Heart right ventricle (tissue), 16 donors: ENCODE measurements at regions not wholly inside any gene's neighbourhood (a gene's known extent, or its start where the extent isn't known, plus 50 kb on each side); places are given as distances from the start of the nearest gene placed in this dataset.

Source experiments
- ATAC-seq, 8 donors: fragments of 200-7000 bp; cut with Tn5 transposase; one replicate each; pipeline ENCODE4 v1.9.1; 2020; ENCODE audit warnings: mild to moderate bottlenecking in 8 of 8, moderate library complexity in 8 of 8, moderate number of reproducible peaks in 1 of 8
- DNase-seq, 2 donors: peaks; one replicate each; pipeline ENCODE4 v3.0.0-alpha.2; 2020
- H3K27ac ChIP-seq, 10 donors: fragments of 200-600 bp; sonication (generic) in 2 of 10; one replicate each; pipeline versions ENCODE4 v1.5.0 to v1.8.0; 2020 to 2022; ENCODE audit warnings: mild to moderate bottlenecking in 3 of 10
- H3K27me3 ChIP-seq, 7 donors: fragments of 200-600 bp; one replicate each; pipeline ENCODE4 v1.8.0; 2021 to 2022; ENCODE audit warnings: mild to moderate bottlenecking in 2 of 7
- H3K36me3 ChIP-seq, 9 donors: fragments of 200-600 bp; sonication (generic) in 1 of 9; one replicate each; pipeline versions ENCODE4 v1.5.0 to v1.8.0; 2020 to 2022; ENCODE audit warnings: mild to moderate bottlenecking in 2 of 9
- H3K4me1 ChIP-seq, 9 donors: fragments of 200-600 bp; sonication (generic) in 1 of 9; one replicate each; pipeline versions ENCODE4 v1.5.0 to v1.8.0; 2020 to 2022; ENCODE audit warnings: mild to moderate bottlenecking in 4 of 9
- H3K4me3 ChIP-seq, 10 donors: fragments of 200-600 bp; sonication (generic) in 2 of 10; one replicate each; pipeline versions ENCODE4 v1.5.0 to v1.8.0; 2020 to 2022; ENCODE audit warnings: mild to moderate bottlenecking in 7 of 10, moderate library complexity in 2 of 10
- H3K9me3 ChIP-seq, 11 donors: fragments of 200-600 bp in 10 of 11; sonication (generic) in 2 of 11; one replicate each; pipeline versions ENCODE4 v1.5.0 to v1.8.0; 2013 to 2022; ENCODE audit warnings: mild to moderate bottlenecking in 2 of 11, control low read depth in 1 of 11, moderate library complexity in 1 of 11
- CTCF ChIP-seq, 9 donors: fragments of 200-600 bp; sonication (generic) in 2 of 9; IDR thresholded peaks; one replicate each; pipeline versions ENCODE4 v1.5.0 to v1.8.0; 2021 to 2022; ENCODE audit warnings: antibody characterized with exemption in 9 of 9, mild to moderate bottlenecking in 5 of 9, moderate library complexity in 1 of 9
- WGBS, 2 donors: extraction: QIAGEN DNeasy Blood & Tissue Kit; methylation state at CpG; one replicate each; pipeline ENCODE4 v1.1.7; 2013; ENCODE audit warnings: inconsistent platforms in 1 of 2; 5-methylcytosine and 5-hydroxymethylcytosine counted together
- intact Hi-C, 10 donors: fragments of 100-400 bp; cut with DNase I; formaldehyde crosslinking; loops; one replicate each; pipeline versions ENCODE4 v1.11.1 to v1.14.2; 2022
- donor health status: Arrhythmogenic right ventricular cardiomyopathy.
- donor health status: ischemic (EF 13 %, LVEDD 7.1; RV severe dilation, severe dysfunction).
- donor health status: healthy with polysubstance abuse.
- donor health status: DM: no; HTN: yes; CAD: no.
- donor health status: DM: no; HTN: no; CAD: no.
- donor health status: ischemic (EF 25% LVEDD 6.9; RV normal size, moderate dysfunction).
- donor health status: ischemic (EF 25% LVEDD 5.7; RV mildly dilated, moderate dysfunction).
- donor health status: healthy.
- donor health status: DM: yes; HTN: yes; CAD: no.
- donor health status: Ischemic cardiomyopathy.
- donor health status: ischemic (EF 35%, LVEDD 5.7; RV mildly dilated, moderate dysfunction).
- donor health status: nonischemic (EF 11% LVEDD 7.7; RV severe dilation, severe dysfunction).
- donor health status: DM: yes; HTN: yes; CAD: no.
- donor health status: PGD.
- donor health status: ischemic (EF 29% LVEDD 5.4; RV normal size, mild dysfunction).
- donor health status: nonischemic (EF 23%, LVEDD 6.1; RV moderate dilation, normal function).

- WGBS, 2 donors = 58 to 60% methylated on average over 3 of the region's 3 CpGs
- TF ChIP-seq CTCF (IDR thresholded peaks at IDR 0.05) = no peak
- Histone ChIP-seq H3K27me3 (no peaks in the 10 kb centered on the region), H3K36me3 (no peaks in the 10 kb centered on the region), H3K9me3 (peaks cover 0 to 9% (median 0%) of the 10 kb centered on the region in 11 donors), H3K27ac (peak overlapping the region in 9 of 10 donors; percentile 16 to 74 (median 58)), H3K4me1 (peaks cover 0 to 9% (median 0%) of the 10 kb centered on the region in 9 donors), H3K4me3 (no peak overlapping the region)
- intact Hi-C loops = no loop called here
- ATAC-seq = peak in 7 of 8 donors; percentile 63 to 90 (median 78)
- DNase-seq = no peak
These were observed 56.9 kb upstream of the DCN start for GRCh38 chr12:91239481-91239880.
